ENCODE measurements at regions not wholly inside any gene's neighbourhood (a gene's known extent, or its start where the extent isn't known, plus 50 kb on each side); places are given as distances from the start of the nearest gene placed in this dataset.
"Not testable (repeated sequence)": the region's sequence is repeated elsewhere in the genome, so short reads cannot be mapped to it uniquely, and the experiment has no call there.

- H3K9me2 ChIP-seq (replicated peaks; ENCODE audit: low read depth, low read length) = no peaks in the 10 kb centered on the region
- no peaks in the 10 kb centered on the region for H3K4me1 ChIP-seq (ENCODE audit: insufficient read depth, low read length, poor library complexity, severe bottlenecking)
- H3K9me3 ChIP-seq (ENCODE audit: insufficient read depth, low read depth, low read length) = no peaks in the 10 kb centered on the region
- no peak overlapping the region for H3K4me2 ChIP-seq (ENCODE audit: low read depth, low read length, poor library complexity, severe bottlenecking)
- H4K20me1 ChIP-seq (ENCODE audit: insufficient read depth, low read length, poor library complexity, severe bottlenecking) = no peaks in the 10 kb centered on the region
- no peak overlapping the region for H3K9ac ChIP-seq (ENCODE audit: low read depth, low read length, poor library complexity, severe bottlenecking)
- TF ChIP-seq CTCF (conservative IDR thresholded peaks at IDR 0.05; ENCODE audit: low read length) (no peak), EZH2phosphoT487 (IDR thresholded peaks at IDR 0.05; ENCODE audit: borderline replicate concordance) (no peak)
- H3F3A ChIP-seq (ENCODE audit: low read depth) = no peaks in the 10 kb centered on the region
- no peaks in the 10 kb centered on the region for H3K27me3 ChIP-seq (ENCODE audit: insufficient read depth, low read length, poor library complexity, severe bottlenecking)
- no peak overlapping the region for H3K4me3 ChIP-seq (ENCODE audit: low read length, poor library complexity, severe bottlenecking)
- H3K36me3 ChIP-seq (ENCODE audit: insufficient read depth, low read length) = no peaks in the 10 kb centered on the region
- H3K79me2 ChIP-seq (ENCODE audit: insufficient read depth, low read length) = no peaks in the 10 kb centered on the region
- no peak overlapping the region for H2AFZ ChIP-seq (ENCODE audit: low read length)
Observed at GRCh38 chr9:29422438-29422837, 1849.2 kb upstream of the C9orf72 start.

- no peaks in the 10 kb centered on the region for H3K79me2 ChIP-seq (ENCODE audit: insufficient read depth, low read length)
- TF ChIP-seq CTCF (conservative IDR thresholded peaks at IDR 0.05; ENCODE audit: low read length) (no peak), EZH2phosphoT487 (IDR thresholded peaks at IDR 0.05; ENCODE audit: borderline replicate concordance) (no peak)
- no peaks in the 10 kb centered on the region for H3K27me3 ChIP-seq (ENCODE audit: insufficient read depth, low read length, poor library complexity, severe bottlenecking)
- no peaks in the 10 kb centered on the region for H4K20me1 ChIP-seq (ENCODE audit: insufficient read depth, low read length, poor library complexity, severe bottlenecking)
- H3K4me1 ChIP-seq (ENCODE audit: insufficient read depth, low read length, poor library complexity, severe bottlenecking) = no peaks in the 10 kb centered on the region
- H3K36me3 ChIP-seq (ENCODE audit: insufficient read depth, low read length) = no peaks in the 10 kb centered on the region
- H3F3A ChIP-seq (ENCODE audit: low read depth) = no peaks in the 10 kb centered on the region
- H3K4me2 ChIP-seq (ENCODE audit: low read depth, low read length, poor library complexity, severe bottlenecking) = no peak overlapping the region
- H3K9me3 ChIP-seq (ENCODE audit: insufficient read depth, low read depth, low read length) = no peaks in the 10 kb centered on the region
- no peak overlapping the region for H3K9ac ChIP-seq (ENCODE audit: low read depth, low read length, poor library complexity, severe bottlenecking)
- no peak overlapping the region for H2AFZ ChIP-seq (ENCODE audit: low read length)
- no peaks in the 10 kb centered on the region for H3K9me2 ChIP-seq (replicated peaks; ENCODE audit: low read depth, low read length)
- no peak overlapping the region for H3K4me3 ChIP-seq (ENCODE audit: low read length, poor library complexity, severe bottlenecking)
Observed at GRCh38 chr9:29432191-29432590, 1858.9 kb upstream of the C9orf72 start.

GRCh38 chr9:29432656-29433055, 1859.4 kb upstream of the C9orf72 start:
- H3K9ac ChIP-seq (ENCODE audit: low read depth, low read length, poor library complexity, severe bottlenecking) = not testable (repeated sequence)

GRCh38 chr9:29435368-29435767, 1862.1 kb upstream of the C9orf72 start:
- H3K9me3 ChIP-seq (ENCODE audit: insufficient read depth, low read depth, low read length) = no peaks in the 10 kb centered on the region
- no peaks in the 10 kb centered on the region for H3K27me3 ChIP-seq (ENCODE audit: insufficient read depth, low read length, poor library complexity, severe bottlenecking)
- no peaks in the 10 kb centered on the region for H4K20me1 ChIP-seq (ENCODE audit: insufficient read depth, low read length, poor library complexity, severe bottlenecking)
- no peak overlapping the region for H3K9ac ChIP-seq (ENCODE audit: low read depth, low read length, poor library complexity, severe bottlenecking)
- H3K4me2 ChIP-seq (ENCODE audit: low read depth, low read length, poor library complexity, severe bottlenecking) = no peak overlapping the region
- no peak overlapping the region for H3K4me3 ChIP-seq (ENCODE audit: low read length, poor library complexity, severe bottlenecking)
- H3K9me2 ChIP-seq (replicated peaks; ENCODE audit: low read depth, low read length) = no peaks in the 10 kb centered on the region
- no peak for TF ChIP-seq CTCF (conservative IDR thresholded peaks at IDR 0.05; ENCODE audit: low read length)
- no peak for TF ChIP-seq EZH2phosphoT487 (IDR thresholded peaks at IDR 0.05; ENCODE audit: borderline replicate concordance)
- H3K36me3 ChIP-seq (ENCODE audit: insufficient read depth, low read length) = no peaks in the 10 kb centered on the region
- H3F3A ChIP-seq (ENCODE audit: low read depth) = no peaks in the 10 kb centered on the region
- no peak overlapping the region for H2AFZ ChIP-seq (ENCODE audit: low read length)
- H3K4me1 ChIP-seq (ENCODE audit: insufficient read depth, low read length, poor library complexity, severe bottlenecking) = no peaks in the 10 kb centered on the region
- H3K79me2 ChIP-seq (ENCODE audit: insufficient read depth, low read length) = no peaks in the 10 kb centered on the region

More at GRCh38 chr9:29432656-29433055, 1859.4 kb upstream of the C9orf72 start:
- H3K4me2 ChIP-seq (ENCODE audit: low read depth, low read length, poor library complexity, severe bottlenecking); H3K9me2 ChIP-seq (replicated peaks; ENCODE audit: low read depth, low read length); H2AFZ ChIP-seq (ENCODE audit: low read length); H3K4me1 ChIP-seq (ENCODE audit: insufficient read depth, low read length, poor library complexity, severe bottlenecking); H3K79me2 ChIP-seq (ENCODE audit: insufficient read depth, low read length); H3K4me3 ChIP-seq (ENCODE audit: low read length, poor library complexity, severe bottlenecking); H3F3A ChIP-seq (ENCODE audit: low read depth); H3K36me3 ChIP-seq (ENCODE audit: insufficient read depth, low read length); H3K9me3 ChIP-seq (ENCODE audit: insufficient read depth, low read depth, low read length); H3K27me3 ChIP-seq (ENCODE audit: insufficient read depth, low read length, poor library complexity, severe bottlenecking); H4K20me1 ChIP-seq (ENCODE audit: insufficient read depth, low read length, poor library complexity, severe bottlenecking): not testable (repeated sequence)

Data from Loucy (cell line).